WTC11 (cell line): ENCODE measurements at regions not wholly inside any gene's neighbourhood (a gene's known extent, or its start where the extent isn't known, plus 50 kb on each side); places are given as distances from the start of the nearest gene placed in this dataset.

ENCODE experiments used
- ATAC-seq: fragments of 200-7000 bp; cut with Tn5 transposase; 2 replicates; pipeline ENCODE4 v1.10.0; 2021; ENCODE audit warnings: mild to moderate bottlenecking, moderate library complexity
- CTCF ChIA-PET: fragments of 300-600 bp; sonication (Branson Sonifier 250); formaldehyde crosslinking; loops from one replicate; lab custom pipeline; 2021; ENCODE audit warnings: antibody characterized with exemption; lab: Charles Lee
- POLR2A ChIA-PET: fragments of 350-600 bp; sonication (Branson Sonifier 250); formaldehyde crosslinking; loops from one replicate; lab custom pipeline; 2021; ENCODE audit warnings: antibody characterized with exemption; lab: Charles Lee
- DNase-seq: peaks from one replicate; pipeline ENCODE4 v3.0.0; 2021; ENCODE audit warnings: low spot score
- H3K27ac Mint-ChIP-seq: 2 replicates; pipeline ENCODE4 v1.8.0; 2021; ENCODE audit warnings: mixed read lengths
- H3K27me3 Mint-ChIP-seq: 2 replicates; pipeline ENCODE4 v1.8.0; 2021; ENCODE audit warnings: low read depth, mild to moderate bottlenecking, moderate library complexity, mixed read lengths
- H3K36me3 Mint-ChIP-seq: 2 replicates; pipeline ENCODE4 v1.8.0; 2021; ENCODE audit warnings: mixed read lengths
- H3K4me1 Mint-ChIP-seq: 2 replicates; pipeline ENCODE4 v1.8.0; 2022; ENCODE audit warnings: mixed read lengths
- H3K4me3 Mint-ChIP-seq: 2 replicates; pipeline ENCODE4 v1.8.0; 2021; ENCODE audit warnings: mild to moderate bottlenecking, moderate library complexity, mixed read lengths
- H3K9me3 Mint-ChIP-seq: 2 replicates; pipeline ENCODE4 v1.8.0; 2021; ENCODE audit warnings: mixed read lengths
- E2F4 ChIP-seq: sonication (generic); formaldehyde crosslinking; IDR thresholded peaks from 2 replicates; pipeline ENCODE4 v1.8.1; 2022; ENCODE audit warnings: low read depth, mild to moderate bottlenecking, moderate library complexity, missing genetic modification reagents, borderline replicate concordance
- E2F5 ChIP-seq: sonication (generic); formaldehyde crosslinking; IDR thresholded peaks from 2 replicates; pipeline ENCODE4 v1.8.1; 2022; ENCODE audit warnings: mild to moderate bottlenecking, moderate library complexity, missing genetic modification reagents
- FOXJ3 ChIP-seq: sonication (generic); formaldehyde crosslinking; IDR thresholded peaks from 2 replicates; pipeline ENCODE4 v1.9.0; 2021; ENCODE audit warnings: missing genetic modification reagents, mild to moderate bottlenecking, borderline replicate concordance
- FOXP4 ChIP-seq: sonication (generic); formaldehyde crosslinking; IDR thresholded peaks from 2 replicates; pipeline ENCODE4 v1.8.0; 2022; ENCODE audit warnings: mild to moderate bottlenecking, missing genetic modification reagents
- IRF1 ChIP-seq: sonication (generic); formaldehyde crosslinking; IDR thresholded peaks from 2 replicates; pipeline ENCODE4 v1.8.0; 2023; ENCODE audit warnings: missing genetic modification reagents
- MLX ChIP-seq: sonication (generic); formaldehyde crosslinking; IDR thresholded peaks from 2 replicates; pipeline ENCODE4 v1.8.1; 2023; ENCODE audit warnings: mild to moderate bottlenecking, missing genetic modification reagents, moderate library complexity
- NFYB ChIP-seq: sonication (generic); formaldehyde crosslinking; conservative IDR thresholded peaks from 2 replicates; pipeline ENCODE4 v1.8.0; 2022; ENCODE audit warnings: low read depth, missing genetic modification reagents
- NR1H2 ChIP-seq: sonication (generic); formaldehyde crosslinking; IDR thresholded peaks from 2 replicates; pipeline ENCODE4 v1.9.0; 2021; ENCODE audit warnings: mild to moderate bottlenecking, moderate library complexity, missing genetic modification reagents
- NR3C1 ChIP-seq: sonication (generic); formaldehyde crosslinking; conservative IDR thresholded peaks from 2 replicates; pipeline ENCODE4 v1.8.1; 2023; ENCODE audit warnings: low read depth, mild to moderate bottlenecking, missing genetic modification reagents
- PRDM15 ChIP-seq: sonication (generic); formaldehyde crosslinking; IDR thresholded peaks from 2 replicates; pipeline ENCODE4 v1.8.0; 2022; ENCODE audit warnings: missing genetic modification reagents
- RELA ChIP-seq: sonication (generic); formaldehyde crosslinking; IDR thresholded peaks from 2 replicates; pipeline ENCODE4 v1.8.1; 2022; ENCODE audit warnings: missing genetic modification reagents, mild to moderate bottlenecking, borderline replicate concordance
- SMAD4 ChIP-seq: sonication (generic); formaldehyde crosslinking; IDR thresholded peaks from 2 replicates; pipeline ENCODE4 v1.8.0; 2022; ENCODE audit warnings: mild to moderate bottlenecking, missing genetic modification reagents
- SOX15 ChIP-seq: fragments of 250-450 bp; sonication (Bioruptor Pico); IDR thresholded peaks from 2 replicates; pipeline ENCODE4 v1.9.0; 2021; ENCODE audit warnings: mild to moderate bottlenecking
- ZNF219 ChIP-seq: sonication (generic); formaldehyde crosslinking; IDR thresholded peaks from 2 replicates; pipeline ENCODE4 v1.8.0; 2023; ENCODE audit warnings: missing genetic modification reagents, mild to moderate bottlenecking, borderline replicate concordance
- ZNF423 ChIP-seq: fragments of 250-450 bp; sonication (Bioruptor Pico); IDR thresholded peaks from 2 replicates; pipeline ENCODE4 v2.1.2; 2022; ENCODE audit warnings: mild to moderate bottlenecking, moderate library complexity
- ZNF671 ChIP-seq: fragments of 250-450 bp; sonication (Bioruptor Pico); IDR thresholded peaks from 2 replicates; pipeline ENCODE4 v1.8.0; 2021; ENCODE audit warnings: mild to moderate bottlenecking
- ZSCAN18 ChIP-seq: fragments of 250-450 bp; sonication (Bioruptor Pico); IDR thresholded peaks from 2 replicates; pipeline ENCODE4 v2.1.2; 2022; ENCODE audit warnings: mild to moderate bottlenecking, moderate library complexity

- H3K4me1 Mint-ChIP-seq = no peaks in the 10 kb centered on the region
- POLR2A ChIA-PET = no interaction called here
- CTCF ChIA-PET = interaction anchor here (0.9 kb wide), 1 partner anchor 232 kb away, joined by 4 read pairs; no protein-coding TSS in a partner anchor
- H3K4me3 Mint-ChIP-seq = no peak overlapping the region
- H3K36me3 Mint-ChIP-seq = no peaks in the 10 kb centered on the region
- no peak overlapping the region for H3K27ac Mint-ChIP-seq
- no peaks in the 10 kb centered on the region for H3K27me3 Mint-ChIP-seq
- H3K9me3 Mint-ChIP-seq = no peaks in the 10 kb centered on the region
- DNase-seq (no peak), ATAC-seq (peak; percentile 71)
- TF ChIP-seq FOXJ3 (CRISPR knock-in tag) (no peak), NFYB (no peak), E2F5 (CRISPR knock-in tag) (no peak), FOXP4 (no peak), ZNF219 (CRISPR knock-in tag) (no peak), RELA (CRISPR knock-in tag) (no peak), IRF1 (CRISPR knock-in tag) (no peak), E2F4 (CRISPR knock-in tag) (no peak), ZSCAN18 (CRISPR knock-in tag) (no peak), MLX (CRISPR knock-in tag) (no peak), SMAD4 (no peak), SOX15 (no peak), NR3C1 (CRISPR knock-in tag) (no peak), ZNF671 (no peak), ZNF423 (CRISPR knock-in tag) (no peak), PRDM15 (CRISPR knock-in tag) (no peak), NR1H2 (no peak)
Observed at GRCh38 chr10:23525406-23525805, 86.5 kb downstream of the OTUD1 start.
